Hepatocyte (in vitro differentiated cells): ENCODE measurements at regions not wholly inside any gene's neighbourhood (a gene's known extent, or its start where the extent isn't known, plus 50 kb on each side); places are given as distances from the start of the nearest gene placed in this dataset.
"Not testable (repeated sequence)": the region's sequence is repeated elsewhere in the genome, so short reads cannot be mapped to it uniquely, and the experiment has no call there.

ENCODE experiments used
- CTCF ChIP-seq: fragments of 200-600 bp; sonication (generic); IDR thresholded peaks from 2 replicates; pipeline ENCODE4 v1.5.1; 2016; ENCODE audit warnings: antibody characterized with exemption, mild to moderate bottlenecking; ENCODE audit not compliant: poor library complexity
- EZH2 ChIP-seq: fragments of 200-600 bp; sonication (generic); IDR thresholded peaks from 2 replicates; pipeline ENCODE4 v1.6.1; 2016; ENCODE audit warnings: antibody characterized with exemption, mild to moderate bottlenecking, borderline replicate concordance
- EZH2phosphoT487 ChIP-seq: fragments of 200-600 bp; sonication (generic); IDR thresholded peaks from one replicate; pipeline ENCODE4 v1.6.1; 2018; ENCODE audit warnings: antibody characterized with exemption, mild to moderate bottlenecking, low read depth, moderate library complexity; ENCODE audit not compliant: unreplicated experiment, severe bottlenecking

DNA sequence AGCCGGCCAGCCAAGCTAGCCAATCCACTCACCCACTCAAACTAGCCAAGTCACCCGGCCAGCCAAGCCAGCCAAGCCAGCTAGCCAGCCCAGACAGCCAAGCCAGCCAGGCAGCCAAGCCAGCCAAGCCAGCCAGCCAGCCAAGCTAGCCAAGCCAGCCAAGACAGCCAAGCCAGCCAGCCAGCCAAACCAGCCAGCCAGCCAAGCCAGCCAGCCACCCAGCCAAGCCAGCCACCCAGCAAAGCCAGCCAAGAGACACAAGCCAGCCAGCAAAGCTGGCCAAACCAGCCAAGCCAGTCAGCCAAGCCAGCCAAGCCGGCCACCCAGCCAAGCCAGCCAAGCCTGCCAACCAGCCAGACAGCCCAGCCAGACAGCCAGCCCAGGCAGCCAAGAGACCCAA, 322.2 kb upstream of the PLGLB2 start:
- not testable (repeated sequence) for TF ChIP-seq EZH2, CTCF, EZH2phosphoT487
